Stimulated activated CD8-positive, alpha-beta memory T cell treated with anti-CD3 and anti-CD28 coated beads, Interleukin-12 subunit alpha, Interleukin-12 subunit beta, amount 100 ng/mL, for 4 hours (primary cell): ENCODE measurements at regions not wholly inside any gene's neighbourhood (a gene's known extent, or its start where the extent isn't known, plus 50 kb on each side); places are given as distances from the start of the nearest gene placed in this dataset.
"Not testable (repeated sequence)": the region's sequence is repeated elsewhere in the genome, so short reads cannot be mapped to it uniquely, and the experiment has no call there.

Source experiments
- DNase-seq: peaks from one replicate; pipeline ENCODE4 v3.0.0-alpha.2; 2020; ENCODE audit warnings: low read depth

DNA sequence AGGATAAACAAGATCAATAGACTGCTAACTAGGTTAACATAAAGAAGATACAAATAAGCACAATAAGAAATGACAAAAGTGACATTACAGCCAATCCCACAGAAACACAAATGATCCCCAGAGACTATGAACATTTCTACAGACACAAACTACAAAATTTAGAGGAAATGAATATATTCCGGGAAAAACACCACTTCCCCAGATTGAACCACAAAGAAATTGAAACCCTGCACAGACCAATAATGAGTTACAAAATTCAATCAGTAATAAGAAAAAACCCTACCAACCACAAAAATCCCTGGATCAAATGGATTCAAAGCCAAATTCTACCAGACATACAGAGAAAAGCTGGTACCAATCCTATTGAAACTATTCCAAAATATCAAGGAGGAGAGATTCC, 232.4 kb upstream of the RBMS1 start:
- no peak for DNase-seq

GRCh38 chr2:160730296-160730995, 236.8 kb upstream of the RBMS1 start:
- no peak for DNase-seq

GRCh38 chr2:160731415-160731814, 237.8 kb upstream of the RBMS1 start:
- DNase-seq = no peak

GRCh38 chr2:160731856-160732255, 238.2 kb upstream of the RBMS1 start:
- DNase-seq = no peak

GRCh38 chr2:160735696-160736095, 242.1 kb upstream of the RBMS1 start:
- no peak for DNase-seq

DNA sequence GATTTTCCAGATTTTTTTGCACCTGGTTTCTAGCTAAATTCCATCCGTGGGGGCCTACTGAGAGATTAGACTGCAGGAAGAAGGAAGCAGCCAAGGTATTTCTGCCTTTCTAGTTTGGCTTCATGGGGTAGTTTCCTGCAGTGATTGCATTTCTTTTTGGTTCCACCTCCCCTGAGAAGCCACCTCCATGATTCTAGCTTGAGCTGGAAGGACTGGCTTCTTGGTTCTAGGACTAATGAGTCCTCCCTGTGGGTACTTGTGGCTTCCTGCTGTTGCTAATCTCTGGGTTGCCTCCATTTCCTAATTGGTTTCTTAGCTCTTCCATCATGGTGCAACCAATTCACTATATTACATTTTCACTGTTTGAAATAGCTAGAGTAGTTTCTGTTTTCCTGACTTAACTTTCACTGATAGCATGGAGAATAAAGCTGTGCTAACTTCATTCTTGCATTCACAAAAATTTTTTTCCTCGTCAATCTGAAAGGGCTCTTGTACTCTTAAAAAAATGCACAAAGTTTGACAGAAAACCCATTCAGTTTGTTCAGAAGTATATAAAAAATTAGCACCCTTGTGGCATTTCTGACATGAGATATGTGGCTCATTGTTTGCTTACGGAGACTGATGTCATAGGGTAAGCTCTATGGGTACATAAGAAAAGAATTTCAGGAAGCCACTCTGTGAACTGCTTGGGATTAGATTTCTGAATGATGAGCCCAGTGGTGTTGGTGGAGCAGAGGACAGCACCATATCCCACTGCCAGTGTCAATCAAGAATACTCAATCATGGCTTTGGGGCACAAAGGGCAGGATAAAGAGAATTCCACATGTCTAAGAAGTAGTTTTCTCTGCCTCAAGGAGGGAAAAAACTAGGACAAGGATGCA, 242.8 kb upstream of the RBMS1 start:
- no peak for DNase-seq

DNA sequence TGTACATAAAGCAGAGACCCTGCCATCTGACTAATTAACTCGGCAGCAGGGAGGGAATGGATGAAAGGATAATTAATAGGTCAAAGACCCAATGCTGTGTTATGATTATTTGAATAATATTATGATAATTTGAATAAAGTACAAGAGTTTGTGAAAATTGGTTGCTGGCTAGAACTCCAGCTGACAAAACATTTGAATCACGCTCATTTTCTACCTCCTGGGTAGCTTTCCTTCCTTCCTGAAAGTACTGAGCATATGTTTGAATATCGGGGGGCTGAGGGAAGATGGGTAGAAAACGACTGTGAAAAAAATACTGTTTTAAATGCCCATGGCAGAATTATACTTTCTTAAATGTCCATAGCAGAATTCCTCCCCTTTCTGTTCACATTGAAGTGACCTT, 243.6 kb upstream of the RBMS1 start:
- no peak for DNase-seq

DNA sequence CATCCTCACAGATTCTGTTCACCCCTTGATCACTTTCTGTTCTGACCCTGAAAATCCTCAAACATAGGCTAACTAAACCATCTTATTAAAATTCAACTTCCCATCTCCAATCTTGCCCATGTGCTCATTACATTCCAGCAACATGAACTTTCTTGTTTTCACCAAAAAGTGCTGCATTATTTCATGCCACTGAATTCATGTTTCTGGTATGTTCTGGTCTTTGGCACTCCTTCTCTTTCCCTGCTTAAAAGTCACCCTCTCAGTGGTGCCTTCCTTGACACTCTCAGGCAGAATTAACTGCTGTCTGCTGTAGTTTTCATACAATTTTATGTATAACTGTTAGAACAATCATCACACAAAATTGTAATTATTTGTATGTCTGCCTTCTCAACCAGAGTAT, 247.7 kb upstream of the RBMS1 start:
- no peak for DNase-seq

- DNase-seq = no peak
These were observed 248.2 kb upstream of the RBMS1 start for GRCh38 chr2:160741815-160742214.

DNA sequence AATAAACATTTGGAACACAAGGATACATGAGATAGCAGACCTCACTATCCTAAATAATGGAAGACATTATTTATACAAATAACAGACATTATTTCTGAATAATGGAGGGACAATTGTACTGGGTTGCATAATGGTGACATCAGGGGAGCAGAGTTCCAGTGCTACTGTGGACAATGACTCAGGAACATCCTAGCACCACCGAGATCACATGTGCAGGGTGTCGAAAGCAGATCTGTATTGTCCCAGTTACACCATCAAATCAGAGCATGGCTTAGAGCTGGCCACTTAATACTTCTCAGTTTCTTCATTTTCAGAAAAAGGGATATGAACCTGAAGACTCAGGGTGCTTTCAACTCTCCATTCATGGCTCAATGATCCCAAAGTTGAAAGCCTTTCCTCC, 249.1 kb upstream of the RBMS1 start:
- no peak for DNase-seq

DNA sequence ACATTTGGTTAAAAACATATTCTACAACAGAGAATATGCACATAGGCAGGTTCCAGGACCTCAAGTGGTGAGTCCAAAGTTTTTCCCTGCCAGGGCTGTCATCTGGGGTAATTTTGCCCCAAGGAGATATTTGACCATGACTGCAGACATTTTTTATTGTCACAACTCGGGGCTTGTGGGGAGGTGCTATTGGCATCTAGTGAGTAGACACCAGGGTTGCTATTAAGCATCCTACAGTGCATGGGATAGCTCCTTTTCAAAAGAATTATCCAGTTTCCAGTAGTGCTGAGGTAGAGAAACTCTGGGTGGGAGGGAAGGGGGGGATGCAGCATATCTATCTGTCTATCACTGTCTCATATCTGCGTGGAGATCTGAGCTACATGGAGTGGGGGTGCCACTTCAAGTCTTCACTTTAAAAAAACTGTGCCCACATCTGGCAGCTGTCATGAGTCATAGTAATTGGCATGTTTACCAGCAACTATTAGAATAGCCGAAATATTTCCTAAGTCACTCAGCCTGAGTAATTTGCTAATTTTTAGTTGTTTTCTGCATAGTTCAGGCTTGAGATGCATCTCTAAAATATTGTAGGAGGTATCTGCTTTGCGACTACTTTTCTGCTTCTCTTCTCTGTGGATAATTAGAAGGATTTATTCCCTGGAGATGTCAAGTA, 254.0 kb upstream of the RBMS1 start:
- DNase-seq = no peak

DNA sequence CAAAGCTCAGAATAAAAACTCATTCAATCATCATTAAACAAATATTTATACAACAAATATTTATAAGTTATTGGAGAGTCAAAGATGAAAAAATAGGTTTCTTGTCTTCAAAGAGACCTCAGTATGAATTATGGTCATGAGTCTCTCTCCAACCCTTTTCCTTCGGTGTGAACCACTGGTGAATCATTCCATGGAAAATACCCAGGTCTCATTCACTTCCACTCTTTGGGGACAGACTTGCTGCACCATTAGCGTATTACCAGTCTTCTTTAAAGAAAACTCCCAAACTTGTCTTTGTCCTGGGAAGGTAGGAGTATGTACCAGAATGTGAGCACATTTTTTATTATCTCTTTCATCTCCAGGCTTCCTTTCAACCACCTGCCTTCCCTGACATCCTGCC, 257.4 kb upstream of the RBMS1 start:
- no peak for DNase-seq

DNA sequence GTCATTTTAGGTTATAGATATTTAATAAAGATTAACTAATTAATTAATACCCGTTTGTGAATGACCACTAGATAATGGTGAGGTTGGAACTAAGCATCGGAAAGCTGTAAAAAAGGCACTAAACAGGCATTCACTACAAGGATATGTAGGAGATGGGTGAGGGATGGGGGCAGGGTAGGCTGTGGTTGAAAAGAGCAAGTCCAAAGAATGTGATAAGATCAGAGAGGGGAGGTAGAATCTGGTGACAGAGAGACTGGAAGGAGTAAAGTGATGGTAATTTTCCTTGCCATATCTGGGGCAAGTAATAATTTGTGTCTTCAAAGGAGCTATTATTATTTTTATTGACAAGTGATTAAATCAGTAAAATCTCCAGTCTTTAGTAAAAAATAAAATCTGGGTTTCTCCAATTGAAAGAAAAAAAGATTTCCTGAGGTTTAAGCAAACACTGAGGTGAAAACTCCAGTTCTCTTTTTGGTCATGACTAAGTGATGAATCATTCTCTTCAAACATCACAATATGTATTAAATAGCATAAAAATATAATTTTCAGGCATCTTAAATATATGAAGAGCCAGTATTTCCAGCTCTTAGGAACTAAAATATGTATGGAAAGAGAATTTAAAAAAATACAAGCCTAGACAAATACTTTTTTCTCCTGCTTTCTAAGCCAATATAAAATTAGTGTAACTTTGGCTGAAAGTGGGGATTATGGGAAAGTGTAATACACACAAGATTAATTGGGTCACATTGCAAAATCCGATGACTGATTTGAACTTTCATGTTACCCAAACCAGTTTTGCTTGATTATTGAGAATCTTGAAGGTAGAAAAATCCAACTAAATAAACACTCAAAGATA, 259.1 kb upstream of the RBMS1 start:
- no peak for DNase-seq

- no peak for DNase-seq
These were observed 259.7 kb upstream of the RBMS1 start for GRCh38 chr2:160753331-160753654.

DNA sequence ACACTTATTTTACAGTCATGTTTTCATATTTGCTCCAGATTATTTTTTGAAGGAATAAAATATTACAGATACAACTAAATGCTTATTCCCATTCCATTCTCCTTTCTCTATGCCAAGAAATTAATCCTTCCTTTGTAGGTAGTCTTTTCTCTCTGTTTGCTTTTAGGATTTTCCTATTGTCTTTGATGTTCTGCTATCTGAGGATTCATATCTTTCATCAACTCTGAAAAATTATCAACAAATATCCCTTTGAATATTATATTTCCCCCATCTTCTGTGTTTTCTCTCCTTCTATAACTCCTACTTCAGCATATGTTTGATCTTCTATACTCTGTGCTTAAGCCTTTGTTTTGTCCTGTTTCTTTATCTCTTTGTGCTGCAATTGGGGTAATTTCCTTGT, 260.4 kb upstream of the RBMS1 start:
- DNase-seq = no peak

- DNase-seq = no peak
These were observed 262.9 kb upstream of the RBMS1 start for GRCh38 chr2:160756481-160756880.

GRCh38 chr2:160762493-160763128, 269.0 kb upstream of the RBMS1 start:
- DNase-seq = not testable (repeated sequence)

- DNase-seq = no peak
These were observed 289.9 kb upstream of the RBMS1 start for GRCh38 chr2:160783474-160783873.

GRCh38 chr2:160784034-160784433, 290.4 kb upstream of the RBMS1 start:
- no peak for DNase-seq

GRCh38 chr2:160790738-160791137, 297.1 kb upstream of the RBMS1 start:
- DNase-seq = no peak

DNA sequence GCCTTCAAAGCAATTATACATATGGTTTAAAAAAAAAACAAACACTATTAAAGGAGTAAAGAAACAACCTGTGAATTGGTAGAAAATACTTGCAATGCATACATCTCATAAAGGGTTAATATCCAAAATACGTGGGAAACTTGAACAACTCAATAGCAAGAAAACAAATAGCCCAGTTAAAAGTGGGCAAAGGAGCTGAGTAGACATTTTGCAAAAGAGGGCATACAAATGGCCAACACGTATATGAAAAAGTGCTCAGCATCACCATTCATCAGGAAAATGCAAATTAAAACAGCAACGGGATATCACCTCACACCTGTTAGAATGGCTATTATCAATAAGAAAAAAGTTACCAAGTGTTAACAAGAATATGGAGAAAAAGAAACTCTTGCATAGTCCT, 298.3 kb upstream of the RBMS1 start:
- DNase-seq = no peak

GRCh38 chr2:160792837-160793236, 299.2 kb upstream of the RBMS1 start:
- DNase-seq = no peak
